ENCODE measurements at regions not wholly inside any gene's neighbourhood (a gene's known extent, or its start where the extent isn't known, plus 50 kb on each side); places are given as distances from the start of the nearest gene placed in this dataset.

DNA sequence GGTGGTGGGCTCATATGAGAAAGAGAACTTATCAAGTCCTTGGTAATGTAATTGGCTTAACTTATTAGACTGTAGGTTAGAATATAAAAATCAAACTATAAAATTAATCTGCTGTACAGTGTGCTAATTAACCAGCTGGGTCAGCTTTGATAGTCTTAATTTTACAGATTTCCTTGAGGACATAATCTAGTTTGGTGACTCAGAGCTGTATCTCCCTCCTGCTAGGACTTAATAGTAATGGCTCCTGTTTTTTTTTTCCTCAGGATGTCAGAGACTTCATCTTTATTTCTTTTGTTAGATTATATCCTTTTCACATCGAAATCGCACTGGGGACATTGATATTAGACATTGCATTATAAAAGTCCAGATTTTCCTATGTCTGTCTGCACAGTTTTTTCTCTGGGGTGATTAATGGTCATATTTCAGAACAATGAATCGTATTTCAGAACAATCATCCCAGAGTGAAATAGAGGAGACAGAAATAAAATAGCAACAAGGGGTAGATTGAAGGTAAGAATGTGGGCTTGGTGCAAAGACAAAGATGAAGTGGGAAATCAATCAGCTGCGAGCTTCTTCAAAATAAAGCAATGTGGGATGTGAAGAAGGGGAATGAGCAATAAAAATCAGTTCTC, 346.4 kb upstream of the RIOK2 start:
- H3K4me2 ChIP-seq (ENCODE audit: insufficient read depth, low read length): peak overlapping the region; percentile 38
- DNase-seq (ENCODE audit: insufficient read length, low spot score, missing footprints): no peak
- H3K27ac ChIP-seq (ENCODE audit: low read depth, low read length): no peak overlapping the region
- no peak overlapping the region for H2AFZ ChIP-seq (ENCODE audit: low read length)
- H3K4me1 ChIP-seq (ENCODE audit: insufficient read depth, low read length): peaks cover 15% of the 10 kb centered on the region
- H3K27me3 ChIP-seq (ENCODE audit: insufficient read depth, low read length): no peaks in the 10 kb centered on the region
- H4K20me1 ChIP-seq (ENCODE audit: insufficient read depth, low read length): no peaks in the 10 kb centered on the region
- H3K4me3 ChIP-seq (ENCODE audit: insufficient read depth, low read length): no peak overlapping the region
- H3K9me3 ChIP-seq (ENCODE audit: low read depth, low read length): no peaks in the 10 kb centered on the region
- TF ChIP-seq, protein P1, sequence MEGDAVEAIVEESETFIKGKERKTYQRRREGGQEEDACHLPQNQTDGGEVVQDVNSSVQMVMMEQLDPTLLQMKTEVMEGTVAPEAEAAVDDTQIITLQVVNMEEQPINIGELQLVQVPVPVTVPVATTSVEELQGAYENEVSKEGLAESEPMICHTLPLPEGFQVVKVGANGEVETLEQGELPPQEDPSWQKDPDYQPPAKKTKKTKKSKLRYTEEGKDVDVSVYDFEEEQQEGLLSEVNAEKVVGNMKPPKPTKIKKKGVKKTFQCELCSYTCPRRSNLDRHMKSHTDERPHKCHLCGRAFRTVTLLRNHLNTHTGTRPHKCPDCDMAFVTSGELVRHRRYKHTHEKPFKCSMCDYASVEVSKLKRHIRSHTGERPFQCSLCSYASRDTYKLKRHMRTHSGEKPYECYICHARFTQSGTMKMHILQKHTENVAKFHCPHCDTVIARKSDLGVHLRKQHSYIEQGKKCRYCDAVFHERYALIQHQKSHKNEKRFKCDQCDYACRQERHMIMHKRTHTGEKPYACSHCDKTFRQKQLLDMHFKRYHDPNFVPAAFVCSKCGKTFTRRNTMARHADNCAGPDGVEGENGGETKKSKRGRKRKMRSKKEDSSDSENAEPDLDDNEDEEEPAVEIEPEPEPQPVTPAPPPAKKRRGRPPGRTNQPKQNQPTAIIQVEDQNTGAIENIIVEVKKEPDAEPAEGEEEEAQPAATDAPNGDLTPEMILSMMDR (IDR thresholded peaks at IDR 0.05; ENCODE audit: extremely low read depth, low read depth, low read length): no peak
- H3K36me3 ChIP-seq (ENCODE audit: insufficient read depth, low read length): no peaks in the 10 kb centered on the region
- H3K79me2 ChIP-seq (ENCODE audit: insufficient read depth, low read length): no peaks in the 10 kb centered on the region

DNA sequence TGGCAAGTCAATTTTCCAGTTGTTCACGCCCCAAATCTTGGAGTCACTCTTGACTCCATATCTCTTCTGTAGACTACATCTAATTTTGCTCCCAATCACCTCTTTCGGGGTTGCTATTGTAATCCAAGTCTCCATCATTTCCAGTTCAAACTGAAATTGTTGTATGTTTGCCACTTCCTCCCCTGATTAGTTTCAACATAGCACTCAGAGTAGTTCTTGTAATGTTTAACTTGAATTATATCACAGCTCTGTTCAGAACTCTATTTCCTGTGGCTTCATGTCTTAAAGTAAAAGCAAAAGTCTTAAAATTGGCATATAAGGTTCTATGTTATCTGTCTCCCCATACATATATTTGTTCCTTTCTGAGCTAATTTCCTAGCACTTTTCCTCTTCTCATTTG, 348.5 kb upstream of the RIOK2 start:
- no peaks in the 10 kb centered on the region for H3K36me3 ChIP-seq (ENCODE audit: insufficient read depth, low read length)
- no peak overlapping the region for H3K27ac ChIP-seq (ENCODE audit: low read depth, low read length)
- H3K79me2 ChIP-seq (ENCODE audit: insufficient read depth, low read length): no peaks in the 10 kb centered on the region
- H3K27me3 ChIP-seq (ENCODE audit: insufficient read depth, low read length): no peaks in the 10 kb centered on the region
- H3K4me2 ChIP-seq (ENCODE audit: insufficient read depth, low read length): no peak overlapping the region
- H2AFZ ChIP-seq (ENCODE audit: low read length): no peak overlapping the region
- H3K4me3 ChIP-seq (ENCODE audit: insufficient read depth, low read length): no peak overlapping the region
- H3K4me1 ChIP-seq (ENCODE audit: insufficient read depth, low read length): peaks cover 17% of the 10 kb centered on the region
- H4K20me1 ChIP-seq (ENCODE audit: insufficient read depth, low read length): no peaks in the 10 kb centered on the region
- DNase-seq (ENCODE audit: insufficient read length, low spot score, missing footprints): no peak
- TF ChIP-seq, protein P1 (IDR thresholded peaks at IDR 0.05; ENCODE audit: extremely low read depth, low read depth, low read length): no peak
- no peaks in the 10 kb centered on the region for H3K9me3 ChIP-seq (ENCODE audit: low read depth, low read length)

DNA sequence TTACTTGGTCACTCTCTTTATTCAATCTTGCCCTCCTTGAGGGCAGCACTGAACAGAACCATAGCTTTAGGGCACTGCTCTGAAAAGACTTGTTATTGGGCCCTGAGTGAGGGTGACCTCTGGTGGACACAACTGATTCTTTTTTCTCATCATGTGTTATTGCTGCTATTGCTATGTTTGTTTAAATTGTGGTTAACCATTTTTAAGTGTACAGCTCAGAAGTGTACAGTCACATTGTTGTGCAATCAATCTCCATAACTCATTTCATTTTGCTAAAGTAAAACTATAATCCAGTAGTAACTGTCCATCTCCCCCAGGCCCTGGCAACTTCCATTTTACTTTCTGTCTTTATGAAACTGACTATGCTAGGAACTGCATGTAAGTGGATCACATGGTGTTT, 351.1 kb upstream of the RIOK2 start:
- Histone ChIP-seq H3K27ac (ENCODE audit: low read depth, low read length) (no peak overlapping the region), H3K4me1 (ENCODE audit: insufficient read depth, low read length) (peaks cover 10% of the 10 kb centered on the region), H3K9me3 (ENCODE audit: low read depth, low read length) (no peaks in the 10 kb centered on the region), H2AFZ (ENCODE audit: low read length) (no peak overlapping the region), H3K27me3 (ENCODE audit: insufficient read depth, low read length) (no peaks in the 10 kb centered on the region), H3K4me2 (ENCODE audit: insufficient read depth, low read length) (peak overlapping the region; percentile 30), H3K36me3 (ENCODE audit: insufficient read depth, low read length) (no peaks in the 10 kb centered on the region), H3K4me3 (ENCODE audit: insufficient read depth, low read length) (no peak overlapping the region), H4K20me1 (ENCODE audit: insufficient read depth, low read length) (no peaks in the 10 kb centered on the region), H3K79me2 (ENCODE audit: insufficient read depth, low read length) (no peaks in the 10 kb centered on the region)
- TF ChIP-seq, protein P1 (IDR thresholded peaks at IDR 0.05; ENCODE audit: extremely low read depth, low read depth, low read length): peak; percentile 85
- peak; percentile 89 for DNase-seq (ENCODE audit: insufficient read length, low spot score, missing footprints)

DNA sequence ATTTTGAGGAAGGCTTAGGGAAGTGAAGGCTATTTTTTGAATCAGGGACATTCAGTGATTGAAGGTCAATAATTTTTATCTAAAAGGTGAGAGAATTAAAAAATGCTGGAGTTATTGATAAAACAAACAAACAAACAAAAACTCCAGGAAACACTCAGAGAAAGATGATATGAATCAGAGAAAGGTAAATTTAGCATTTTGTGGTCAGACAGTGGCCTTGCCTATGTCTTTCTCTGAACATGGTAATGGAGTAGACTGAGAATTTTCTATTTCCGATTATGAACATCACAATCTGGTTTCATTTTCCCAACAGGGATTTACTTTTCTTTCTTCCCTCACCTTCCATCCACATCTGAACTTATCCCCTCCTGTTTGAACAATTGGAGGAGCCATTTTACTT, 353.6 kb upstream of the RIOK2 start:
- Histone ChIP-seq H3K4me2 (ENCODE audit: insufficient read depth, low read length) (no peak overlapping the region), H3K4me3 (ENCODE audit: insufficient read depth, low read length) (no peak overlapping the region), H2AFZ (ENCODE audit: low read length) (no peak overlapping the region), H3K27me3 (ENCODE audit: insufficient read depth, low read length) (no peaks in the 10 kb centered on the region), H3K79me2 (ENCODE audit: insufficient read depth, low read length) (no peaks in the 10 kb centered on the region), H3K9me3 (ENCODE audit: low read depth, low read length) (no peaks in the 10 kb centered on the region), H3K27ac (ENCODE audit: low read depth, low read length) (no peak overlapping the region), H3K4me1 (ENCODE audit: insufficient read depth, low read length) (peaks cover 4% of the 10 kb centered on the region), H3K36me3 (ENCODE audit: insufficient read depth, low read length) (no peaks in the 10 kb centered on the region), H4K20me1 (ENCODE audit: insufficient read depth, low read length) (no peaks in the 10 kb centered on the region)
- no peak for DNase-seq (ENCODE audit: insufficient read length, low spot score, missing footprints)
- TF ChIP-seq, protein P1 (IDR thresholded peaks at IDR 0.05; ENCODE audit: extremely low read depth, low read depth, low read length): no peak

Data from osteoblast (primary cell).